HCT116 (cell line): ENCODE measurements at regions not wholly inside any gene's neighbourhood (a gene's known extent, or its start where the extent isn't known, plus 50 kb on each side); places are given as distances from the start of the nearest gene placed in this dataset.

Source experiments
- ATAC-seq: fragments of 200-7000 bp; cut with Tn5 transposase; 2 replicates; pipeline ENCODE4 v1.9.1; 2020; ENCODE audit warnings: mild to moderate bottlenecking, moderate library complexity
- BruUV-seq: library from RNA; stranded (reverse); fragments of 400-500 nt; replicated peaks from 2 replicates; lab custom pipeline; 2021; lab: Mats Ljungman, UMichigan
- CTCF ChIA-PET: fragments of 300-600 bp; sonication (Branson Sonifier 250); formaldehyde crosslinking; loops from one replicate; lab custom pipeline; 2021; ENCODE audit warnings: antibody characterized with exemption; lab: Charles Lee
- POLR2A ChIA-PET: fragments of 300-600, 350-600 bp; sonication (Branson Sonifier 250); formaldehyde crosslinking; loops from one replicate; lab custom pipeline; 2021; ENCODE audit warnings: antibody characterized with exemption; lab: Charles Lee
- RAD21 ChIA-PET, 2 experiments: fragments of 300-600 bp; sonication (Branson Sonifier 250); formaldehyde crosslinking; loops; one replicate each; lab custom pipeline; 2023; ENCODE audit warnings: low total read pairs in 2 of 2; ENCODE audit not compliant: uncharacterized antibody in 2 of 2, unreplicated experiment in 2 of 2, low non-redundant PET in 1 of 2; lab: Charles Lee
- DNase-seq: peaks from one replicate; pipeline ENCODE4 v3.0.0-alpha.2; 2010; ENCODE audit warnings: low read depth, low spot score
- H2AFZ ChIP-seq: fragments of 200-600 bp; shearing (Covaris generic), sonication (generic); 2 replicates; pipeline ENCODE4 v1.6.1; 2017; ENCODE audit warnings: low read depth, mixed run types, mixed read lengths, antibody characterized with exemption, low read length; ENCODE audit not compliant: poor library complexity, severe bottlenecking
- H3K27ac ChIP-seq: 2 replicates; pipeline ENCODE4 v1.5.1; 2012; ENCODE audit warnings: low read depth, low read length
- H3K27me3 ChIP-seq: fragments of 200-600 bp; sonication (generic); 2 replicates; pipeline ENCODE4 v1.6.1; 2016; ENCODE audit warnings: mixed run types, low read length, mixed read lengths; ENCODE audit not compliant: insufficient read depth
- H3K36me3 ChIP-seq, 2 experiments: fragments of 200-500 bp in 1 of 2; fragments of 200-600 bp in 1 of 2; sonication (Bioruptor generic) in 1 of 2; sonication (generic) in 1 of 2; 2 replicates each; pipeline versions ENCODE4 v1.5.1 to v1.6.1; 2014 to 2016; ENCODE audit warnings: low read length in 2 of 2, inconsistent platforms in 1 of 2, mixed read lengths in 1 of 2, mixed run types in 1 of 2; ENCODE audit not compliant: insufficient read depth in 2 of 2, control insufficient read depth in 1 of 2
- H3K4me1 ChIP-seq, 2 experiments: fragments of 200-600 bp in 1 of 2; sonication (generic) in 1 of 2; 2 replicates each; pipeline versions ENCODE4 v1.5.1 to v1.6.1; 2012 to 2017; ENCODE audit warnings: low read length in 2 of 2, inconsistent platforms in 1 of 2, mild to moderate bottlenecking in 1 of 2, mixed read lengths in 1 of 2, mixed run types in 1 of 2, moderate library complexity in 1 of 2; ENCODE audit not compliant: insufficient read depth in 2 of 2, control insufficient read depth in 1 of 2
- H3K4me2 ChIP-seq: fragments of 200-600 bp; sonication (generic); 2 replicates; pipeline ENCODE4 v1.6.1; 2017; ENCODE audit warnings: mixed run types, low read length, mixed read lengths
- H3K4me3 ChIP-seq, 2 experiments: fragments of 200-600 bp in 1 of 2; sonication (generic) in 1 of 2; replicated peaks in 1 of 2; 2 replicates each; pipeline ENCODE4 v1.5.1; 2011 to 2016; ENCODE audit warnings: low read length in 2 of 2, control low read depth in 1 of 2, low read depth in 1 of 2, mild to moderate bottlenecking in 1 of 2, mixed read lengths in 1 of 2, mixed run types in 1 of 2
- H3K79me2 ChIP-seq: fragments of 200-600 bp; sonication (generic); 2 replicates; pipeline ENCODE4 v1.6.1; 2017; ENCODE audit warnings: mild to moderate bottlenecking, mixed run types, low read length, moderate library complexity, mixed read lengths; ENCODE audit not compliant: insufficient read depth
- H3K9ac ChIP-seq: fragments of 200-600 bp; sonication (generic); 2 replicates; pipeline ENCODE4 v1.6.1; 2016; ENCODE audit warnings: low read length, mixed read lengths
- H3K9me2 ChIP-seq: fragments of 200-600 bp; sonication (generic), shearing (Covaris generic); 2 replicates; pipeline ENCODE4 v1.6.1; 2017; ENCODE audit warnings: mixed run types, mild to moderate bottlenecking, moderate library complexity; ENCODE audit not compliant: insufficient read depth
- H3K9me3 ChIP-seq, 2 experiments: fragments of 200-500 bp in 1 of 2; fragments of 200-600 bp in 1 of 2; sonication (Bioruptor generic) in 1 of 2; sonication (generic) in 1 of 2; 2 replicates each; pipeline ENCODE4 v1.6.1; 2014 to 2017; ENCODE audit warnings: low read length in 2 of 2, mixed read lengths in 2 of 2, inconsistent platforms in 1 of 2, low read depth in 1 of 2, mild to moderate bottlenecking in 1 of 2, mixed run types in 1 of 2, moderate library complexity in 1 of 2; ENCODE audit not compliant: control insufficient read depth in 1 of 2, insufficient read depth in 1 of 2
- H4K20me1 ChIP-seq: fragments of 200-600 bp; sonication (generic), shearing (Covaris generic); 2 replicates; pipeline ENCODE4 v1.6.1; 2017; ENCODE audit warnings: mixed run types, mild to moderate bottlenecking, moderate library complexity; ENCODE audit not compliant: insufficient read depth
- CBX3 ChIP-seq: IDR thresholded peaks from 2 replicates; pipeline ENCODE4 v1.6.1; 2012; ENCODE audit warnings: low read depth
- CEBPB ChIP-seq: IDR thresholded peaks from 2 replicates; pipeline ENCODE4 v1.6.1; 2012; ENCODE audit warnings: low read depth
- EGR1 ChIP-seq: IDR thresholded peaks from 2 replicates; pipeline ENCODE4 v1.6.1; 2012; ENCODE audit warnings: low read depth
- ELF1 ChIP-seq: IDR thresholded peaks from 2 replicates; pipeline ENCODE4 v1.6.1; 2012; ENCODE audit warnings: low read depth, borderline replicate concordance
- FOSL1 ChIP-seq: IDR thresholded peaks from 2 replicates; pipeline ENCODE4 v1.6.1; 2012; ENCODE audit warnings: low read depth
- POLR2A ChIP-seq: IDR thresholded peaks from 2 replicates; pipeline ENCODE4 v1.7.0; 2011; ENCODE audit warnings: borderline replicate concordance; ENCODE audit not compliant: insufficient read depth, insufficient read length; ENCODE audit errors: extremely low read depth
- POLR2AphosphoS5 ChIP-seq: IDR thresholded peaks from 2 replicates; pipeline ENCODE4 v1.6.1; 2011; ENCODE audit warnings: mild to moderate bottlenecking, low read depth, low read length, moderate library complexity
- RAD21 ChIP-seq: IDR thresholded peaks from 2 replicates; pipeline ENCODE4 v1.6.1; 2012; ENCODE audit warnings: low read depth, mild to moderate bottlenecking
- SIN3A ChIP-seq: IDR thresholded peaks from 2 replicates; pipeline ENCODE4 v1.6.1; 2012; ENCODE audit warnings: low read depth
- SP1 ChIP-seq: IDR thresholded peaks from 2 replicates; pipeline ENCODE4 v1.6.1; 2012; ENCODE audit warnings: low read depth
- SRF ChIP-seq: IDR thresholded peaks from 2 replicates; pipeline ENCODE4 v1.6.1; 2012; ENCODE audit warnings: low read depth
- TCF7L2 ChIP-seq: IDR thresholded peaks from 2 replicates; pipeline ENCODE4 v1.7.0; 2011; ENCODE audit warnings: borderline replicate concordance, inconsistent platforms; ENCODE audit not compliant: insufficient read depth, insufficient read length; ENCODE audit errors: extremely low read depth
- ZFX ChIP-seq: fragments of 450-650 bp; IDR thresholded peaks from 2 replicates; pipeline ENCODE4 v1.6.1; 2017
- ZNF274 ChIP-seq: fragments of 200-500 bp; sonication (Bioruptor generic); IDR thresholded peaks from 2 replicates; pipeline ENCODE4 v1.6.1; 2014; ENCODE audit warnings: mild to moderate bottlenecking, low read depth, low read length, inconsistent platforms
- intact Hi-C: fragments of 100-400 bp; cut with micrococcal nuclease; formaldehyde crosslinking; loops from 2 replicates; pipeline ENCODE4 v1.10.0; 2022
- TF ChIP-seq, protein P1 (sequence below): IDR thresholded peaks from 2 replicates; pipeline ENCODE4 v1.6.1; 2012
- TF ChIP-seq, protein P2 (sequence below), 3 experiments: fragments of 200-600 bp in 1 of 3; sonication (generic) in 1 of 3; IDR thresholded peaks in 2 of 3; conservative IDR thresholded peaks in 1 of 3; 2 replicates each; pipeline ENCODE4 v1.5.1; 2012 to 2017; ENCODE audit warnings: low read depth in 2 of 3, low read length in 2 of 3, antibody characterized with exemption in 1 of 3, borderline replicate concordance in 1 of 3, control low read depth in 1 of 3, mild to moderate bottlenecking in 1 of 3, mixed read lengths in 1 of 3, mixed run types in 1 of 3, moderate library complexity in 1 of 3; ENCODE audit not compliant: insufficient read depth in 1 of 3
- TF ChIP-seq, protein P3 (sequence below): IDR thresholded peaks from 2 replicates; pipeline ENCODE4 v1.6.1; 2012
- TF ChIP-seq, protein P4 (sequence below): IDR thresholded peaks from 2 replicates; pipeline ENCODE4 v1.6.1; 2011; ENCODE audit warnings: mild to moderate bottlenecking, low read length, moderate library complexity; ENCODE audit not compliant: insufficient replicate concordance; ENCODE audit errors: extremely low read depth
- TF ChIP-seq, protein P5 (sequence below): IDR thresholded peaks from 2 replicates; pipeline ENCODE4 v1.6.1; 2012; ENCODE audit warnings: low read depth

DNA sequence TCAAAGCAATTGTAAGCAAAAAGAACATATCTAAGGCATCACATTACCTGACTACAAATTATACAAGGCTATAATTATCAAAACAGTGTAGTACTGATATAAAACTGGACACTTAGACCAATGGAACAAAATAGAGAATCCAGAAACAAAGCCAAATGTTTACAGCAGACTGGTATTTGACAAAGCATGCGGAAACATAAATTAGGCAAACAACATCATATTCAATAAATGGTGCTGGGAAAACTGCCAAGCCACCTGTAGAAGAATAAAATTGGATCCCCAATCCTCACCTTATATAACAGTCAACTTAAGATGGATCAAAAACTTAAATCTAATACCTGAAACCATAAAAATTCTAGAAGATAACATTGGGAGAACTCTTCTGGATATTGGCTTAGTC lies 240.8 kb upstream of the POM121L12 start:
- BruUV-seq, result no TSS peak
- CTCF ChIA-PET, result no interaction called here
- no peaks in the 10 kb centered on the region for H3K4me1 ChIP-seq
- H3K36me3 ChIP-seq, result no peaks in the 10 kb centered on the region
- no peak overlapping the region for H3K27ac ChIP-seq
- no peak overlapping the region for H3K4me2 ChIP-seq
- no peaks in the 10 kb centered on the region for H4K20me1 ChIP-seq
- no peaks in the 10 kb centered on the region for H3K79me2 ChIP-seq
- ATAC-seq (no peak), DNase-seq (no peak)
- H3K9ac ChIP-seq, result no peak overlapping the region
- H3K4me3 ChIP-seq, result no peak overlapping the region
- TF ChIP-seq SP1 (no peak), TCF7L2 (no peak), SRF (no peak), SIN3A (no peak), ELF1 (no peak), CBX3 (no peak), POLR2A (no peak), RAD21 (no peak), FOSL1 (no peak), EGR1 (no peak), POLR2AphosphoS5 (no peak), ZFX (no peak), CEBPB (no peak), ZNF274 (no peak)
- TF ChIP-seq, protein P1, sequence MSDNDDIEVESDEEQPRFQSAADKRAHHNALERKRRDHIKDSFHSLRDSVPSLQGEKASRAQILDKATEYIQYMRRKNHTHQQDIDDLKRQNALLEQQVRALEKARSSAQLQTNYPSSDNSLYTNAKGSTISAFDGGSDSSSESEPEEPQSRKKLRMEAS, result no peak
- TF ChIP-seq, protein P2, sequence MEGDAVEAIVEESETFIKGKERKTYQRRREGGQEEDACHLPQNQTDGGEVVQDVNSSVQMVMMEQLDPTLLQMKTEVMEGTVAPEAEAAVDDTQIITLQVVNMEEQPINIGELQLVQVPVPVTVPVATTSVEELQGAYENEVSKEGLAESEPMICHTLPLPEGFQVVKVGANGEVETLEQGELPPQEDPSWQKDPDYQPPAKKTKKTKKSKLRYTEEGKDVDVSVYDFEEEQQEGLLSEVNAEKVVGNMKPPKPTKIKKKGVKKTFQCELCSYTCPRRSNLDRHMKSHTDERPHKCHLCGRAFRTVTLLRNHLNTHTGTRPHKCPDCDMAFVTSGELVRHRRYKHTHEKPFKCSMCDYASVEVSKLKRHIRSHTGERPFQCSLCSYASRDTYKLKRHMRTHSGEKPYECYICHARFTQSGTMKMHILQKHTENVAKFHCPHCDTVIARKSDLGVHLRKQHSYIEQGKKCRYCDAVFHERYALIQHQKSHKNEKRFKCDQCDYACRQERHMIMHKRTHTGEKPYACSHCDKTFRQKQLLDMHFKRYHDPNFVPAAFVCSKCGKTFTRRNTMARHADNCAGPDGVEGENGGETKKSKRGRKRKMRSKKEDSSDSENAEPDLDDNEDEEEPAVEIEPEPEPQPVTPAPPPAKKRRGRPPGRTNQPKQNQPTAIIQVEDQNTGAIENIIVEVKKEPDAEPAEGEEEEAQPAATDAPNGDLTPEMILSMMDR (IDR thresholded peaks at IDR 0.05 in 2 of 3, conservative IDR thresholded peaks at IDR 0.05 in 1 of 3; ENCODE audit: borderline replicate concordance in 1 of 3, insufficient read depth in 1 of 3, low read depth in 2 of 3, low read length in 2 of 3), result no peak
- TF ChIP-seq, protein P3, sequence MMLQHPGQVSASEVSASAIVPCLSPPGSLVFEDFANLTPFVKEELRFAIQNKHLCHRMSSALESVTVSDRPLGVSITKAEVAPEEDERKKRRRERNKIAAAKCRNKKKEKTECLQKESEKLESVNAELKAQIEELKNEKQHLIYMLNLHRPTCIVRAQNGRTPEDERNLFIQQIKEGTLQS, result no peak
- TF ChIP-seq, protein P4, sequence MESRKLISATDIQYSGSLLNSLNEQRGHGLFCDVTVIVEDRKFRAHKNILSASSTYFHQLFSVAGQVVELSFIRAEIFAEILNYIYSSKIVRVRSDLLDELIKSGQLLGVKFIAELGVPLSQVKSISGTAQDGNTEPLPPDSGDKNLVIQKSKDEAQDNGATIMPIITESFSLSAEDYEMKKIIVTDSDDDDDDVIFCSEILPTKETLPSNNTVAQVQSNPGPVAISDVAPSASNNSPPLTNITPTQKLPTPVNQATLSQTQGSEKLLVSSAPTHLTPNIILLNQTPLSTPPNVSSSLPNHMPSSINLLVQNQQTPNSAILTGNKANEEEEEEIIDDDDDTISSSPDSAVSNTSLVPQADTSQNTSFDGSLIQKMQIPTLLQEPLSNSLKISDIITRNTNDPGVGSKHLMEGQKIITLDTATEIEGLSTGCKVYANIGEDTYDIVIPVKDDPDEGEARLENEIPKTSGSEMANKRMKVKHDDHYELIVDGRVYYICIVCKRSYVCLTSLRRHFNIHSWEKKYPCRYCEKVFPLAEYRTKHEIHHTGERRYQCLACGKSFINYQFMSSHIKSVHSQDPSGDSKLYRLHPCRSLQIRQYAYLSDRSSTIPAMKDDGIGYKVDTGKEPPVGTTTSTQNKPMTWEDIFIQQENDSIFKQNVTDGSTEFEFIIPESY, result no peak
- TF ChIP-seq, protein P5, sequence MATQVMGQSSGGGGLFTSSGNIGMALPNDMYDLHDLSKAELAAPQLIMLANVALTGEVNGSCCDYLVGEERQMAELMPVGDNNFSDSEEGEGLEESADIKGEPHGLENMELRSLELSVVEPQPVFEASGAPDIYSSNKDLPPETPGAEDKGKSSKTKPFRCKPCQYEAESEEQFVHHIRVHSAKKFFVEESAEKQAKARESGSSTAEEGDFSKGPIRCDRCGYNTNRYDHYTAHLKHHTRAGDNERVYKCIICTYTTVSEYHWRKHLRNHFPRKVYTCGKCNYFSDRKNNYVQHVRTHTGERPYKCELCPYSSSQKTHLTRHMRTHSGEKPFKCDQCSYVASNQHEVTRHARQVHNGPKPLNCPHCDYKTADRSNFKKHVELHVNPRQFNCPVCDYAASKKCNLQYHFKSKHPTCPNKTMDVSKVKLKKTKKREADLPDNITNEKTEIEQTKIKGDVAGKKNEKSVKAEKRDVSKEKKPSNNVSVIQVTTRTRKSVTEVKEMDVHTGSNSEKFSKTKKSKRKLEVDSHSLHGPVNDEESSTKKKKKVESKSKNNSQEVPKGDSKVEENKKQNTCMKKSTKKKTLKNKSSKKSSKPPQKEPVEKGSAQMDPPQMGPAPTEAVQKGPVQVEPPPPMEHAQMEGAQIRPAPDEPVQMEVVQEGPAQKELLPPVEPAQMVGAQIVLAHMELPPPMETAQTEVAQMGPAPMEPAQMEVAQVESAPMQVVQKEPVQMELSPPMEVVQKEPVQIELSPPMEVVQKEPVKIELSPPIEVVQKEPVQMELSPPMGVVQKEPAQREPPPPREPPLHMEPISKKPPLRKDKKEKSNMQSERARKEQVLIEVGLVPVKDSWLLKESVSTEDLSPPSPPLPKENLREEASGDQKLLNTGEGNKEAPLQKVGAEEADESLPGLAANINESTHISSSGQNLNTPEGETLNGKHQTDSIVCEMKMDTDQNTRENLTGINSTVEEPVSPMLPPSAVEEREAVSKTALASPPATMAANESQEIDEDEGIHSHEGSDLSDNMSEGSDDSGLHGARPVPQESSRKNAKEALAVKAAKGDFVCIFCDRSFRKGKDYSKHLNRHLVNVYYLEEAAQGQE, result no peak
- H3K9me3 ChIP-seq, result peaks cover 1 to 11% of the 10 kb centered on the region in 2 experiments; a peak in 2 of 4 replicates
- H3K27me3 ChIP-seq, result no peaks in the 10 kb centered on the region
- RAD21 ChIA-PET, result no interaction called here
- POLR2A ChIA-PET, result no interaction called here
- intact Hi-C loops, result no loop called here
- H2AFZ ChIP-seq, result no peak overlapping the region
- no peaks in the 10 kb centered on the region for H3K9me2 ChIP-seq
